Lung (tissue), 11 donors: ENCODE measurements at regions not wholly inside any gene's neighbourhood (a gene's known extent, or its start where the extent isn't known, plus 50 kb on each side); places are given as distances from the start of the nearest gene placed in this dataset.

ENCODE experiments used
- ATAC-seq: fragments of 200-7000 bp; cut with Tn5 transposase; one replicate; pipeline ENCODE4 v1.9.1; 2020; ENCODE audit warnings: moderate number of reproducible peaks; ENCODE audit not compliant: insufficient read depth, low FRiP score
- DNase-seq, 3 donors: peaks; one replicate each; pipeline ENCODE4 v3.0.0-alpha.2; 2013 to 2017
- H3K27ac ChIP-seq, 2 donors: one replicate each; pipeline ENCODE4 v1.5.1; 2013; ENCODE audit warnings: mild to moderate bottlenecking in 2 of 2, moderate library complexity in 2 of 2, control low read depth in 1 of 2, inconsistent platforms in 1 of 2, low read depth in 1 of 2, low read length in 1 of 2
- H3K27me3 ChIP-seq, 3 donors: one replicate each; pipeline ENCODE4 v1.5.1; 2013; ENCODE audit warnings: low read length in 2 of 3; ENCODE audit not compliant: control insufficient read depth in 3 of 3, insufficient read depth in 3 of 3
- H3K36me3 ChIP-seq, 4 donors: one replicate each; pipeline ENCODE4 v1.5.1; 2013; ENCODE audit warnings: low read length in 4 of 4, mild to moderate bottlenecking in 1 of 4, moderate library complexity in 1 of 4; ENCODE audit not compliant: control insufficient read depth in 4 of 4, insufficient read depth in 4 of 4
- H3K4me1 ChIP-seq, 5 donors: one replicate each; pipeline ENCODE4 v1.5.1; 2013; ENCODE audit warnings: low read length in 5 of 5, mild to moderate bottlenecking in 2 of 5, moderate library complexity in 1 of 5; ENCODE audit not compliant: control insufficient read depth in 5 of 5, insufficient read depth in 5 of 5
- H3K4me3 ChIP-seq: one replicate; pipeline ENCODE4 v1.5.1; 2013; ENCODE audit warnings: mild to moderate bottlenecking, control low read depth, moderate library complexity
- H3K9ac ChIP-seq, 2 donors: one replicate each; pipeline ENCODE4 v1.5.1; 2013; ENCODE audit warnings: low read length in 2 of 2, control low read depth in 1 of 2; ENCODE audit not compliant: insufficient read depth in 1 of 2
- H3K9me3 ChIP-seq, 4 donors: one replicate each; pipeline ENCODE4 v1.5.1; 2013; ENCODE audit warnings: low read length in 3 of 4, mild to moderate bottlenecking in 1 of 4, moderate library complexity in 1 of 4; ENCODE audit not compliant: control insufficient read depth in 4 of 4, insufficient read depth in 3 of 4
- CTCF ChIP-seq: IDR thresholded peaks from 2 replicates; pipeline ENCODE4 v1.5.1; 2012; ENCODE audit warnings: mild to moderate bottlenecking; ENCODE audit errors: control extremely low read depth, extremely low read depth
- WGBS, 2 donors: extraction: QIAGEN DNeasy Blood & Tissue Kit; methylation state at CpG; one replicate each; pipeline ENCODE4 v1.1.7; 2013; 5-methylcytosine and 5-hydroxymethylcytosine counted together
- donor health status: control.
- donor health status: control.
- donor health status: Bipolar disorder and iron deficiency.
- donor health status: healthy.
- donor health status: DM: yes; HTN: yes; CAD: no.

- DNase-seq (no peak), ATAC-seq (no peak)
- no peak overlapping the region for H3K27ac ChIP-seq
- TF ChIP-seq CTCF: no peak
- peaks cover 0 to 3% (median 0%) of the 10 kb centered on the region in 5 donors for H3K4me1 ChIP-seq
- no peak overlapping the region for H3K4me3 ChIP-seq
- no peaks in the 10 kb centered on the region for H3K27me3 ChIP-seq
- no peaks in the 10 kb centered on the region for H3K9me3 ChIP-seq
- H3K36me3 ChIP-seq: no peaks in the 10 kb centered on the region
- no peak overlapping the region for H3K9ac ChIP-seq
Measured at GRCh38 chr6:50141100-50141499, 91.4 kb upstream of the DEFB112 start.

GRCh38 chr6:50143011-50143719 is 93.4 kb upstream of the DEFB112 start:
- Histone ChIP-seq H3K27me3 (no peaks in the 10 kb centered on the region), H3K27ac (no peak overlapping the region), H3K4me3 (no peak overlapping the region), H3K9ac (no peak overlapping the region), H3K4me1 (peaks cover 0 to 3% (median 0%) of the 10 kb centered on the region in 5 donors), H3K9me3 (no peaks in the 10 kb centered on the region), H3K36me3 (no peaks in the 10 kb centered on the region)
- DNase-seq: no peak
- no peak for ATAC-seq
- TF ChIP-seq CTCF: no peak
- 69 to 91% methylated on average over 2 of the region's 2 CpGs for WGBS, 2 donors

- H3K4me3 ChIP-seq: no peak overlapping the region
- no peak overlapping the region for H3K27ac ChIP-seq
- H3K36me3 ChIP-seq: no peaks in the 10 kb centered on the region
- TF ChIP-seq CTCF: no peak
- no peaks in the 10 kb centered on the region for H3K9me3 ChIP-seq
- H3K27me3 ChIP-seq: no peaks in the 10 kb centered on the region
- DNase-seq (peak in 2 of 3 donors; percentile 24 to 44), ATAC-seq (no peak)
- peaks cover 0 to 3% (median 0%) of the 10 kb centered on the region in 5 donors for H3K4me1 ChIP-seq
- no peak overlapping the region for H3K9ac ChIP-seq
Measured at GRCh38 chr6:50145125-50145524, 95.4 kb upstream of the DEFB112 start.

- Histone ChIP-seq H3K27me3 (no peaks in the 10 kb centered on the region), H3K27ac (no peak overlapping the region), H3K36me3 (no peaks in the 10 kb centered on the region), H3K4me1 (peaks cover 0 to 3% (median 0%) of the 10 kb centered on the region in 5 donors), H3K9me3 (no peaks in the 10 kb centered on the region), H3K9ac (no peak overlapping the region), H3K4me3 (no peak overlapping the region)
- ATAC-seq (no peak), DNase-seq (no peak)
- no peak for TF ChIP-seq CTCF
- WGBS, 2 donors: 86 to 89% methylated on average over 3 of the region's 3 CpGs
Measured at GRCh38 chr6:50147371-50147770, 97.6 kb upstream of the DEFB112 start.
